B cell (primary cell): ENCODE measurements at regions not wholly inside any gene's neighbourhood (a gene's known extent, or its start where the extent isn't known, plus 50 kb on each side); places are given as distances from the start of the nearest gene placed in this dataset.

Experiments used
- ATAC-seq: fragments of 200-7000 bp; cut with Tn5 transposase; one replicate; pipeline ENCODE4 v1.10.0; 2021; ENCODE audit warnings: low read depth, mild to moderate bottlenecking, moderate number of reproducible peaks, moderate library complexity
- CTCF ChIA-PET: fragments of 350-600 bp; sonication (Branson Sonifier 250); formaldehyde crosslinking; loops from one replicate; lab custom pipeline; 2021; ENCODE audit warnings: antibody characterized with exemption, inconsistent platforms; lab: Charles Lee
- POLR2A ChIA-PET: fragments of 350-600 bp; sonication (Branson Sonifier 250); formaldehyde crosslinking; loops from one replicate; lab custom pipeline; 2021; ENCODE audit warnings: antibody characterized with exemption; lab: Charles Lee
- DNase-seq: peaks from one replicate; pipeline ENCODE4 v3.0.0; 2013
- H2AFZ ChIP-seq: 2 replicates; pipeline ENCODE4 v1.6.1; 2012; ENCODE audit warnings: mild to moderate bottlenecking, low read depth, low read length; ENCODE audit not compliant: insufficient read depth, poor library complexity, severe bottlenecking
- H3K27ac ChIP-seq, 2 donors: 1 replicate in 1 of 2; 2 replicates in 1 of 2; pipeline ENCODE4 v1.5.1; 2012 to 2013; ENCODE audit warnings: low read length in 2 of 2, mild to moderate bottlenecking in 2 of 2, moderate library complexity in 1 of 2
- H3K27me3 ChIP-seq, 4 experiments: fragments of 200-600 bp in 1 of 4; sonication (generic) in 1 of 4; replicated peaks in 1 of 4; 1 replicate in 2 of 4; 2 replicates in 2 of 4; pipeline versions ENCODE4 v1.6.1 to v1.7.0; 2013 to 2016; ENCODE audit warnings: low read length in 3 of 4, mild to moderate bottlenecking in 2 of 4, mixed read lengths in 1 of 4, moderate library complexity in 1 of 4; ENCODE audit not compliant: insufficient read depth in 4 of 4, control insufficient read depth in 3 of 4; ENCODE audit errors: control extremely low read depth in 1 of 4
- H3K36me3 ChIP-seq, 2 experiments: replicated peaks in 1 of 2; 1 replicate in 1 of 2; 2 replicates in 1 of 2; pipeline versions ENCODE4 v1.6.1 to v1.7.1; 2013; ENCODE audit warnings: low read length in 1 of 2; ENCODE audit not compliant: insufficient read depth in 2 of 2, control insufficient read depth in 1 of 2; ENCODE audit errors: control extremely low read depth in 1 of 2, extremely low read depth in 1 of 2
- H3K4me1 ChIP-seq, 2 donors: fragments of 200-600 bp in 1 of 2; sonication (generic) in 1 of 2; 1 replicate in 1 of 2; 2 replicates in 1 of 2; pipeline versions ENCODE4 v1.5.1 to v1.6.1; 2013 to 2017; ENCODE audit warnings: low read length in 2 of 2; ENCODE audit not compliant: control insufficient read depth in 2 of 2, insufficient read depth in 2 of 2
- H3K4me2 ChIP-seq: replicated peaks from 2 replicates; pipeline ENCODE3; 2012; ENCODE audit warnings: mild to moderate bottlenecking, low read depth, low read length; ENCODE audit not compliant: poor library complexity, severe bottlenecking
- H3K4me3 ChIP-seq, 5 experiments: fragments of 200-600 bp in 1 of 5; sonication (generic) in 1 of 5; 1 replicate in 3 of 5; 2 replicates in 2 of 5; pipeline versions ENCODE4 v1.5.1 to v1.7.0; 2011 to 2016; ENCODE audit warnings: low read length in 4 of 5, mild to moderate bottlenecking in 4 of 5, low read depth in 2 of 5, control low read depth in 1 of 5, moderate library complexity in 1 of 5; ENCODE audit not compliant: insufficient read depth in 1 of 5; ENCODE audit errors: control extremely low read depth in 1 of 5, extremely low read depth in 1 of 5
- H3K79me2 ChIP-seq: fragments of 200-600 bp; sonication (generic); one replicate; pipeline ENCODE4 v1.6.0; 2016; ENCODE audit warnings: low read length; ENCODE audit not compliant: control insufficient read depth, insufficient read depth
- H3K9ac ChIP-seq: fragments of 200-600 bp; sonication (generic); 2 replicates; pipeline ENCODE4 v1.6.1; 2017; ENCODE audit warnings: mild to moderate bottlenecking, low read length, moderate library complexity
- H3K9me3 ChIP-seq, 3 donors: one replicate each; pipeline versions ENCODE4 v1.6.1 to v1.7.1; 2013; ENCODE audit warnings: low read length in 2 of 3; ENCODE audit not compliant: control insufficient read depth in 2 of 3, insufficient read depth in 1 of 3; ENCODE audit errors: control extremely low read depth in 1 of 3
- H4K20me1 ChIP-seq: 2 replicates; pipeline ENCODE4 v1.6.0; 2012; ENCODE audit warnings: mild to moderate bottlenecking, low read length; ENCODE audit not compliant: insufficient read depth, control insufficient read depth, poor library complexity, severe bottlenecking
- H3K27ac Mint-ChIP-seq: one replicate; pipeline ENCODE4 v1.8.0; 2021; ENCODE audit warnings: mixed read lengths
- H3K27me3 Mint-ChIP-seq: one replicate; pipeline ENCODE4 v1.8.0; 2021; ENCODE audit warnings: mixed read lengths
- H3K4me1 Mint-ChIP-seq: one replicate; pipeline ENCODE4 v1.8.0; 2021; ENCODE audit warnings: mixed read lengths
- H3K4me3 Mint-ChIP-seq: one replicate; pipeline ENCODE4 v1.8.0; 2021; ENCODE audit warnings: mixed read lengths
- H3K9me3 Mint-ChIP-seq: one replicate; pipeline ENCODE4 v1.8.0; 2022; ENCODE audit warnings: mixed read lengths; ENCODE audit not compliant: insufficient read depth
- CTCF ChIP-seq: fragments of 200-600 bp; IDR thresholded peaks from one replicate; pipeline ENCODE4 v1.8.0; 2022; ENCODE audit warnings: antibody characterized with exemption, mild to moderate bottlenecking
- EZH2 ChIP-seq: IDR thresholded peaks from 2 replicates; pipeline ENCODE4 v1.6.1; 2012; ENCODE audit warnings: borderline replicate concordance, low read depth, mild to moderate bottlenecking, moderate library complexity, low read length; ENCODE audit not compliant: insufficient read depth, poor library complexity, severe bottlenecking
- WGBS: methylation state at CpG from one replicate; pipeline ENCODE4 v1.1.5; 2013; ENCODE audit warnings: missing lambda C conversion rate; ENCODE audit not compliant: insufficient coverage; 5-methylcytosine and 5-hydroxymethylcytosine counted together
- intact Hi-C: fragments of 100-400 bp; cut with micrococcal nuclease; formaldehyde crosslinking; loops from one replicate; pipeline ENCODE4 v1.10.0; 2022

GRCh38 chrX:21014326-21014725 lies 359.9 kb upstream of the CNKSR2 start:
- no peaks in the 10 kb centered on the region for H3K36me3 ChIP-seq
- TF ChIP-seq EZH2: no peak
- TF ChIP-seq CTCF: no peak
- H3K9me3 ChIP-seq: no peaks in the 10 kb centered on the region
- H3K79me2 ChIP-seq: no peaks in the 10 kb centered on the region
- H3K4me2 ChIP-seq: no peak overlapping the region
- POLR2A ChIA-PET: no interaction called here
- DNase-seq (no peak), ATAC-seq (no peak)
- Mint-ChIP-seq H3K4me1 (no peaks in the 10 kb centered on the region), H3K27me3 (no peaks in the 10 kb centered on the region), H3K27ac (no peak overlapping the region), H3K4me3 (no peak overlapping the region), H3K9me3 (peaks cover 4% of the 10 kb centered on the region)
- H4K20me1 ChIP-seq: no peaks in the 10 kb centered on the region
- CTCF ChIA-PET: no interaction called here
- no peak overlapping the region for H3K9ac ChIP-seq
- H3K4me1 ChIP-seq: no peaks in the 10 kb centered on the region
- WGBS: no CpG with 5 or more reads among the region's 2 CpGs
- no peak overlapping the region for H3K27ac ChIP-seq
- no peak overlapping the region for H2AFZ ChIP-seq
- no peak overlapping the region for H3K4me3 ChIP-seq
- intact Hi-C loops: no loop called here
- H3K27me3 ChIP-seq: no peaks in the 10 kb centered on the region

- H3K79me2 ChIP-seq: no peaks in the 10 kb centered on the region
- no peak overlapping the region for H3K4me3 Mint-ChIP-seq
- H2AFZ ChIP-seq: no peak overlapping the region
- H3K4me1 Mint-ChIP-seq: no peaks in the 10 kb centered on the region
- H3K9me3 Mint-ChIP-seq: no peaks in the 10 kb centered on the region
- H4K20me1 ChIP-seq: no peaks in the 10 kb centered on the region
- intact Hi-C loops: no loop called here
- TF ChIP-seq CTCF (no peak), EZH2 (no peak)
- no peaks in the 10 kb centered on the region for H3K27me3 Mint-ChIP-seq
- no peak for ATAC-seq
- no peaks in the 10 kb centered on the region for H3K4me1 ChIP-seq
- no CpG with 5 or more reads among the region's 2 CpGs for WGBS
- H3K27me3 ChIP-seq: no peaks in the 10 kb centered on the region
- no peak overlapping the region for H3K27ac Mint-ChIP-seq
- no peaks in the 10 kb centered on the region for H3K9me3 ChIP-seq
- no peak overlapping the region for H3K27ac ChIP-seq
- ChIA-PET CTCF (no interaction called here), POLR2A (no interaction called here)
- H3K36me3 ChIP-seq: no peaks in the 10 kb centered on the region
- H3K4me2 ChIP-seq: no peak overlapping the region
- no peak overlapping the region for H3K9ac ChIP-seq
- H3K4me3 ChIP-seq: no peak overlapping the region
- DNase-seq: no peak
These were observed 369.4 kb upstream of the CNKSR2 start for GRCh38 chrX:21004835-21005234.
